IPS-18c (cell line): ENCODE measurements at regions not wholly inside any gene's neighbourhood (a gene's known extent, or its start where the extent isn't known, plus 50 kb on each side); places are given as distances from the start of the nearest gene placed in this dataset.
"Not testable (repeated sequence)": the region's sequence is repeated elsewhere in the genome, so short reads cannot be mapped to it uniquely, and the experiment has no call there.

Experiments used
- H3K4me3 ChIP-seq: 2 replicates; pipeline ENCODE4 v1.7.0; 2013; ENCODE audit warnings: low read depth, mild to moderate bottlenecking, low read length, moderate library complexity; ENCODE audit not compliant: insufficient read depth
- H3K9me3 ChIP-seq: one replicate; pipeline ENCODE4 v1.6.1; 2013; ENCODE audit warnings: mild to moderate bottlenecking, low read length, moderate library complexity; ENCODE audit not compliant: control insufficient read depth, insufficient read depth

DNA sequence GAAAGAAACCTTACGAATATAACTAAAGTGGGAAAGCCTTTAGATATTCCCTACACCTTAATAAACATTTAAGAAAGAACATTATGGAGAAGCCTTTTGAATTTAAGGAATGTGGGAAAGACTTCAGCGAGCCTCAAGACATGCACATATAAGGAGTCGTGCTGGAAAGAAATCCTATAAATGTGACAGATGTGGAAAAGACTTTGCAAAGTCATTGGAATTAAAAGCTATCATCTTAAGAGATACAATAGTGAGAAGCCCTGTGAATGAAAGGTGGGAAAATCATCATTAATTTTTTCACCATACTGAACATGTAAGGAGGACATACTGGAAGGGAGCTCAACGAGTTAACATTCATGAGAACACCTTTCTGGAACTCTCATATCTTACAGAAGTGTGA is 650.5 kb upstream of the DEFB115 start:
- Histone ChIP-seq H3K4me3 (no peak overlapping the region), H3K9me3 (no peaks in the 10 kb centered on the region)

DNA sequence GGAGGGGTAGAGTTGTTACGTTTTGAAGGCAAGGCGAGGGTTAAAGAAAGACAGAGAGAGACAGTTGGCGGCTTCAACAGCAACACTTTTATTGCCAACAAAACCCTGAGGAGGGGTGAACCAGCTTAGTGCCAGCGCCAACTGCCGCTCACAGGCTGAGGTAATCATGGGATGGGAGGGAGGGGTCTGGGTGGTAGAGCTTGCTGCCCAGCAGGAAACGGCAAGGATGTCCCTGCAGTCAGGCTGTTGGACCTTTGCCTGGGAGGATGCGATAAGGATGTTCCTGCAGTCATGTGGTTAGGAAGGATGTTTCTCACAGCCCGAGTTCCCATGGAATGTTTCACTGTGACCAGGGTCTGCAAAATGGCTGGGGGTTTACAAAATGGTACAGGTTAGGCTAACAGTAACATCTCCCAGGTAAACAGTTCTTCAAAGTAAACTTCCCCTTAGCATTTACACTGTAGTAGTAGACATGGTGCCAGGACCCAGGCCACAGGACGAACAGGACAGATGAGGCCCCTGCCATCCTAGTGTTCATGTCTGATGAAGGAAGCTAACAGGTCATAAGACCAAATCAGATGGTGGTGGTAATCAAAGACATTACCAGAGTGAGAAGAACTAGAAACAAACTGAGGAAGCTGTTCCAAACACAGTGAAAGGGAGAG is 647.3 kb upstream of the DEFB115 start:
- Histone ChIP-seq H3K9me3 (no peaks in the 10 kb centered on the region), H3K4me3 (no peak overlapping the region)

DNA sequence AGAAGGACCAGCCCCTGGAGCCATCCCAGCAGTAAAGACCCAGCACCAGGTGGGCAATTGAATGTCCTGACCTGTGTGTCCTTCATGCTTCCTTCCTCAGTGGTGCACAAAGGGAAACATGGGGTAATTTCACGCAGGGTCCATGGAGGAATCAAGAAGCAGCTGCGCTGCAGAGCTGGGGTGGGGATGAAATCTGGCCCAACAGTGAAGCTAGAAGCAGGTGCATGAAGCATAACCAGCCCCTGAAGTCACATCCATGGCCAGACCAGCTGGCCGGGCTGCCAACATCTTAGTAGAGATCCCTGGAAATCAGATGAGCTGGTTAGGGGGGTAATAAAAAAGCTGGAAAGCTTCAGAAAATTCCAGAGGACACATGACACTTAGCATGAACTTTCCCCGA is 646.7 kb upstream of the DEFB115 start:
- H3K4me3 ChIP-seq: no peak overlapping the region
- H3K9me3 ChIP-seq: no peaks in the 10 kb centered on the region

DNA sequence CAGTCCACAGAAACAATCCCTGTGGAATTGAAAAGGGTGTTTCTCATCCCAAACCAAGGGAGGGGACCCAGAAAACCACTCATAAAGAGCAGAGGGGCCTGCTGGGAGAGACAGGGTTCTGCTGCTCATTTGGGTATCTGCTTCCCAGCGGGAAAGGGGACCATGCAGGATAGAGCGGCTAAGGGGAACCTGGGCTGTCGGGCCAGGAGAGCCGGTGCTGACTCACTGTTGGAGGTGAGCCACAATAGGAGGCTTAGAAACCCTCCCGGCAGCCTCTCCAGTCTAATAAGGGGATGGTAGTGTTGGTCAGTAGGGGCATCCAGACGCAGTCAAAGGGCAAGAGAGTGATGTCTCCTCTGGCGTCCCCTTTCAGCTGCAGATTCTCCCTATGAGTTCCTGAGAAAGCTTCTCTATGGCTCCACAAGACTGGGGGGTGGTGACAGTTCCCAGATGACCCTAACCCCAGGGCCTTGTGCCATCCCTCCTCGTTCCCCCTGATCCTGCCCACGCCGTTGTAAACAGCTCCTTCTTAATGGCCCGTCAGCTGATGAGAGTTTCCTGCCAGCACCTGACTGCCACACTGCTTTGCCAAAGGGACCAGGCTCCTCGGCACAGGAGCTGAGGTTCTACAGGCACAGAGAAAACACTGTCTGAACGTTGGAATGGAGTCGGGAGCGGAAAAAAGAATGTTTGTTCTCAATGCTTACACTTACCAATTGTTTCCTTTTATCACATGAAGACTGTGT is 646.1 kb upstream of the DEFB115 start:
- Histone ChIP-seq H3K4me3 (no peak overlapping the region), H3K9me3 (no peaks in the 10 kb centered on the region)

DNA sequence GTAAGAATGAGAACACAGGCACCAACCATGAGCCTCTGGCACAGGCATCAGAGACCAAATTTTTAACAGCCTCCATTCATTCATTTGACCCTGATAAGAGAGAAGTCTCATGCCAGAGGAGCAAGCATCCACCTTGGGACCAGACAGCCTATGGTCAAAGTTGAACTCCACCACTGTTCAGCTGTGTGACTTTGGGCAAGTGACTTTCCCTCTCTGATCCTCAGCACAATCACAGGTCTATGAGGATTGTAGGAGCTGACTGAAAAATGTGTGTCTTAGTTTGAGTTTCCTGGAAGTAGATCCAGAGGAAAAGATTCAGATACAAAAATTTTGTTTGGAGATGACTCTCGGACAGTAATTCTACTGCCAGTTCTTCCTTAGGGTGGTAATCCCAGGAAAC is 645.1 kb upstream of the DEFB115 start:
- Histone ChIP-seq H3K9me3 (no peaks in the 10 kb centered on the region), H3K4me3 (no peak overlapping the region)

DNA sequence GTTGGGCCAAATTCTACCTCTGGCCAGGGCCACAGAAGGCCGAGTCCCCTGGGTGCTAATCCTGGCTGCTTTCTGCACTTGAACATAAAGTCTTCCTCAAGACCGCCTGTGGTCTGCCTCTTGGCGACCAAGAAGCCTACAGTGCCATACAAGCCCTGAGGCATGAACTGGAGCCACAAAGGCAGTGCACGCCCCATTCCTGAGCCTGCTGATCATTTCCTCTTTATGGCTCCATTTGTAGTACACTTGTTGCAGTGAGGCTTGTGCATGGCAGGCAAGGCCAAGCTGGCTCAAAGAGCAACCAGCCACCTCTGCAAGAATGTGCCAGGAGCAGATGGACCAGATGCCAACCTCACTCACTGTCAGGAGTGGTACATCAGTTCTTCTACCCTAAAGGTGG is 636.1 kb upstream of the DEFB115 start:
- not testable (repeated sequence) for H3K9me3 ChIP-seq, H3K4me3 ChIP-seq

DNA sequence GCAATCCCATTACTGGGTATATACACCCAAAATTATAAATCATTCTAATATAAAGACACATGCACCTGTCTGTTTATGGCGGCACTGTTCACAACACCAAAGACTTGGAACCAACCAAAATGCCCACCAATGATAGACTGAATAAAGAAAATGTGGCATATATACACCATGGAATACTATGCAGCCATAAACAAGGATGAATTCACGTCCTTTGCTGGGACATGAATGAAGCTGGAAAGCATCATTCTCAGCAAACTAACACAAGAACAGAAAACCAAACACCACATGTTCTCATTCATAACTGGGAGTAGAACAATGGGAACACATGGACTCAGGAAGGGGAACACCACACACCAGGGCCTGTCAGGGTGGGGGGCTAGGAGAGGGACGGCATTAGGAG is 633.2 kb upstream of the DEFB115 start:
- H3K4me3 ChIP-seq: not testable (repeated sequence)

DNA sequence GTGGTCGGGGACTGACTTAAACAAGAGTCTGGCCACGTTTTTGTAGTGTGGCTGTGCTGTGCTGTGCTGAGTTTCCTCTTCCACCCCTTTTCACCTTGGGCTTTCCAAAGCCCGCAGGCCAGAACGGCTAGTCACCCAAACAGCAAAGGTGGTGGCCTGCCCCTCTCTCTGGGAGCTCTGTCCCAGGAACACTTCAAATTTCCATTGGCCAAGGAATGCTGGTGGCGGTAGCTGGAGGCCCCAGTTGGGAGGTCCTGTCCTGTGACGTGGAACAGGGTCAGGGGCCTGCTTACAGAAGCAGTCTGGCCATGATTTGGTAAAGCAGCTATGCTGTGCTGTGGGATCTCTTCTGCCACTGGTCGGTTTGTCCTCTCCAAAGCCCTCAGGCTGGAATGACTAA is 628.1 kb upstream of the DEFB115 start:
- not testable (repeated sequence) for H3K9me3 ChIP-seq, H3K4me3 ChIP-seq

More for the DNA sequence above, 633.2 kb upstream of the DEFB115 start:
- not testable (repeated sequence) for H3K9me3 ChIP-seq

DNA sequence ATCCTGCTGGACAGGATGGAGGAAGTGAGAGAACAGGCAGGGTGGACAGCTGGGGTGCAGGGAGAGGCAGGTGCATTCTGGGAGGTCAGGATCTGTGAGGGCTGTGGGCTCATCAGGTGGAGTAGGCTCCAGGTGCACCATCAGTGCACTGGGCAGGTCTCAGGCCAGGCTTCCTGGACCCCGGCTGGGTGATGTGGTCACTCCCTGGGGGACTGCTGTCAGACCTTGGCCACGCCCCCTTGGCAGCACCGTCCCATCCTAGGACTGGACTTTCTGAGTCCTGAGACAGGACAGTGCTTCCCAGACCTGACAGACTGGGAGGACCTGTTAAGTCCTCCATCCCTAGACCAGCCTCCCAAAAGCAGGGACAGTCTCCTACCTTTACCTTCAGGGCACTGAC is 626.7 kb upstream of the DEFB115 start:
- H3K4me3 ChIP-seq: no peak overlapping the region
- H3K9me3 ChIP-seq: peaks cover 4% of the 10 kb centered on the region

DNA sequence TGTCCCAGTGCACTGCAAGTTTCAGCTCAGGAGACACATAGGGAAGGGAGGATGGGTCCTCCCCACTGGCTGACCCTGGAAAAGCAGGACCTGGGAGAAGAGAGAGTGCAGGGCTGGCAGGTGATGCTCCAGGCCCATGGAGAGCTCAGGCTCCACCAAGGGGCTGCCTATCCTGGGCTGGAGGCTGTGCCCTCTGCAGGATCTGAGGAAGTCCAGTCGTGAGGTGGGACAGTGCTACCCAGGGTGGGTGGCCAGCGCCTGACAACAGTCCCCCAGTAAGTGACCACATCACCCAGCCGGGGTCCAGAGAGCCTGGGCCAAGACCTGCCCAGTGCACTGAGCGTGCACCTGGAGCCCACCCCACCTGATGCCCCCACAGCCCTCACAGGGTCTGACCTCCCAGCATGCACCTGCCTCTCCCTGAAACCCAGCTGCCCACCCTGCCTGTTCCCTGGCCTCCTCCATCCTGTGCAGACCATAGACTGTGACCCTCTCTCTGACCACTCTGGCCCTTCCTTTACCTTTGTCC is 626.1 kb upstream of the DEFB115 start:
- H3K4me3 ChIP-seq, H3K9me3 ChIP-seq: not testable (repeated sequence)

DNA sequence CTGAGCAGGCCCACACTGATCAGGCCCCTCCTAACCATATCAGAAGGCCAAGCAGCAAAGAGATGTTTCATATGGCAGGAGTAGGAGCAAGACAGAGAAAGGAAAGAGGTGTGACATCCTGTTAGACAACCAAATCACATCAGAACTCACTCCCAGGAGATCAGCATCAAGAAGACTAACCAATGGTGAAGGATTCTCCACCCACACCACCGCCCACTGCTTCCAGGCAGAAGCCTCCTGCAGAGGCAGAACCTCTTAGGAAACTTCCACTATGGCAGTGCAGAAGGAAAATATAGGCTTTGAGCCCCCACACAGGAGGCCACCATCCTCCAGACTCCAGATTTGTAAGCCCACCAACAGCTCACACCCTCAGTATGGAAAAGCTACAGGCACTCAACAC is 624.7 kb upstream of the DEFB115 start:
- H3K9me3 ChIP-seq, H3K4me3 ChIP-seq: not testable (repeated sequence)

DNA sequence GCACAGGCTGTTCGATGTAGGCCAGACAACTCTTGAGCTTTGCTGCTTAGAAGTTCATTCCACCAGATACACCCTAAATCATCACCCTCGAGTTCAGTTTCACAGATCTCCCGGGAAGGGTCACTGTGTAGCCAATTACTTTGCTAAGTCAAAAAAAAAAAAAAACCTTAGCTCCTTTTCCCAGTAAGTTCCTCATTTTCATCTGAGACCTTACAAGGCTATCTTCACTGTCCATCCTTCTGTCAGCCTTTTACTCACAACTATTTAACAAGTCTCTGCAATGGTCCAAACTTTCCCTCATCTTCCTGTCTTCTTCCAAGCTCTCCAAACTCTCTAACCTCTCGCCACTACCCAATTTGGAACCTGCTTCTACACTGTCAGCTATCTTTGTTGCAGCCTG is 615.9 kb upstream of the DEFB115 start:
- not testable (repeated sequence) for H3K9me3 ChIP-seq, H3K4me3 ChIP-seq

DNA sequence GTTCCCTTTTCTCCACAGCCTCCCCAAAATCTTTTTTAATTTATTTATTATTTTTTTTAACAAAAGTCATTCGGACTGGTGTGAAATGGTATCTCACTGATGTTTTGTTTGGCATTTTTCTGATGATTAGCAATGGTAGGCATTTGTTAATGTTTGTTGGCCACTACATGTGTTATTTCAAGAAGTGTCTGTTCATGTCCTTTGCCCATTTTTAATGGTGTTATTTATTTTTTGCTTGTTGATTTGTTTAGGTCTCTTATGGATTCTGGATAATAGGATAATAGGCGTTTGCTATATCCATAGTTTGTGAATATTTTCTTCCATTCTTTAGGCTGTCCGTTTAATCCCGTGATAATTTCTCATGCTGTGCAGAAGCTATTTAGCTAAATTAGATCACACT is 596.5 kb upstream of the DEFB115 start:
- H3K9me3 ChIP-seq: not testable (repeated sequence)

DNA sequence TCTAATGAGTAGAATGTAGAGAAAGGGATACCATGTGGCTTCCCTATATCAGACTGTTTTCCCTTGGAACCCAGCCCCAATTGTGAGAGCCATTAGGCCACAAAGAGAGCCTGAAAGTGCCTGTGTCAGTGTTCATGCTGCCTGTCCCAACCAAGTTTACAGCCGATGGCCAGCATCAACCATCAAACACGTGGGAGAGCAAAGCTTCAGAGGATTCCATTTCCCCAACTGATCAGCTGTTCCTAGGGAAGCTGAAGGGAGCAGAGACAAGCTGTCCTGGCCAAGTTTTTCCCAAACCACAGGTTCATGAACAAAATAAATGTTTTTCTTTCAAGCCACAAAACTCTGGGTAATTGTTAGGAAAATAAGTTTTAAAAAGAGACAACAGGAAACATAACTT is 589.0 kb upstream of the DEFB115 start:
- H3K9me3 ChIP-seq, H3K4me3 ChIP-seq: not testable (repeated sequence)

More for the DNA sequence above, 596.5 kb upstream of the DEFB115 start:
- not testable (repeated sequence) for H3K4me3 ChIP-seq

DNA sequence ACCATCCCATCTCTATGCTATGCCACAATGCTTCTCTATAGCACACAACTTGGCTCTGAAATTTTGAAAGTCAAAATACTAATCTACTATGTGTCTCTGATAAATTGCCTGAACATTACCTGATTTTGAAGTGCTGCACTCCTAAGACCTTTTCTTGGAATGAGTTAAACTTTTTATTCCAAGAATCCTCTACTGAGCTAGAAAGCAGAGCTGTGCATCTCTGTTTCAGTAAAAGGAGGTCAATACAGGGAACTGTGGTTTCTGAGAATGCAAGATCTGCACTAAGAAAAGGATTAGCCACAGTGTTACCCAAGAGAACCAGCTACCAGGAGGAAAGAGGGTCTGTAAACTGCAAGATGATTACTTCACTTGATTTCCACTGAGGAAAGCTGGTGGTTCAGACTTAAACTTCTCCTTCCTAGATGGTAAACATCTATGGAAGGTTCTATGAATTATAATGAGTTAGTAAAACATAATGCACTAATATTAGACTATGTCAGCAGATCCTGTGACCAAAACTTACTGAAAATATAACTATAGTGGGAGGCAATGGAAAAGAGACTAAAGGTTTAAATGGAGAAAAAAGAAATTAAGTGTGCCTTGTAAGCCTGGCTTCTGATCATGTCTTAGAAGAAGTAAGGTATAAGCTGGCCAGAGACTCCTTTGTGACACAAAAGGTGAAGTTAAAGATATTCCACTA is 588.0 kb upstream of the DEFB115 start:
- H3K4me3 ChIP-seq, H3K9me3 ChIP-seq: not testable (repeated sequence)

DNA sequence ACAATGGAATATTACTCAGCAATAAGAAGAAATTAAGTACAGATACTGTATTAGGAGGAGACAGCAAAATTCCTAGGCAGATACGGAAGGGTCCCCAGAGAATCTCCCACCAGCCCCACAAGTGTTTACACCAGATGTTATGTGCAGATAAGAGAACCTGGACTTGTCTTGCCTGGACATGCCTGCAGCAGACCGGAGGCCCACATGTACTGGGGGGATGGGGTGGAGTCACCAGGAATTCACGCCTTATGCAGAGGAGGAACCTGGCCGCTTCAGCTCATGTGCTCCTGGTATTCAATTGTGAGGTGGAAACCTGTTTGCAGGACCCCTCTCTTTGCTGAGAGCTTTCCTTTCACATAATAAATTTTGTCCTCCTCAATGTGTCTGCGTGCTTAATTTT is 586.3 kb upstream of the DEFB115 start:
- H3K9me3 ChIP-seq, H3K4me3 ChIP-seq: not testable (repeated sequence)

DNA sequence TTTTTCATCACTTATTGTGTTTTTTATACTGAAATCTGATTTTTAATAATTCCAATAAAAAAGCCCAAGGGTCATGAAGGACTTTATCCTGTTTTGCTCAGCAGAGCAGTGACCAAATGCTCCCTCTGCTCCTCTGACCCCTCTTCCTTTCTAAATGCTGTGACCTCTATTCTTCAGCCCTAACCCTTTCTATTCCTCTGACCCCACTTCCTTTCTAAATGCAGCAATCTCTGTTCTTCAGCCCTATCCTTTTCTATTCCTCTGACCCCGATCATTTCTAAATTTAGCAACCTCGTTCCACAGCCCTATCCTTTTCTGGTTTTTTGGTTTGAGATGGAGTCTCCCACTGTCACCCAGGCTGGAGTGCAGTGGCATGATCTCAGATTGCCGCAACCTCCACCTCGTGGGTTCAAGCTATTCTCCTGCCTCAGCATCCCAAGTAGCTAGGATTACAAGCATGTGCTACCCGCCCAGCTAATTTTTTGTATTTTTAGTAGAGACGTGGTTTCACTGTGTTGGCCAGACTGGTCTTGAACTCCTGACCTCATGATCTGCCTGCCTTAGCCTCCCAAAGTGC is 581.4 kb upstream of the DEFB115 start:
- H3K4me3 ChIP-seq, H3K9me3 ChIP-seq: not testable (repeated sequence)

DNA sequence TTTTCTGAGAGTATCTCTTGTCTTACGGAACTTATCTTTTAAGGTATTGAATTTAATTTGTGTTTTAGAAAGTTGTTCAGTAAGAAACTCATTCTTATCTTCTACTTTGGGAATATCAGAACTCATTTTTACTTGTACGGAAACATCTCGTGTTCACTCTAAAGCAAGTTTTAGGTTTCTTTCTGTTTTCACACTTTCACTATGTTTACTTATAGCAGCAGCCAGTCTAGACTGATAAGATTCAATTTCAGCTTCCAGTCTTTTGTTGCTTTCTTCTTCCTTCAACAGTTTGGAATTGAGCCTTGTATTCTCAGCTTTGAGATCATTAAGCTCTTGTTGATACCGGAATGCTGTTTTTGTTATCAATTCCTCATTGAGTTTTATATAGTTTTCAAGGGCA is 575.2 kb upstream of the DEFB115 start:
- H3K9me3 ChIP-seq, H3K4me3 ChIP-seq: not testable (repeated sequence)
